Nephron progenitor cell (in vitro differentiated cells): ENCODE measurements at regions not wholly inside any gene's neighbourhood (a gene's known extent, or its start where the extent isn't known, plus 50 kb on each side); places are given as distances from the start of the nearest gene placed in this dataset.

ENCODE experiments used
- DNase-seq: peaks from one replicate; pipeline ENCODE4 v3.0.0; 2021
- H3K27ac Mint-ChIP-seq: 2 replicates; pipeline ENCODE4 v1.8.0; 2021; ENCODE audit warnings: mild to moderate bottlenecking, moderate library complexity, mixed read lengths
- H3K27me3 Mint-ChIP-seq: 2 replicates; pipeline ENCODE4 v1.8.0; 2021; ENCODE audit warnings: mild to moderate bottlenecking, low read depth, mixed read lengths; ENCODE audit not compliant: poor library complexity
- H3K36me3 Mint-ChIP-seq: 2 replicates; pipeline ENCODE4 v1.8.0; 2021; ENCODE audit warnings: low read depth, mixed read lengths
- H3K4me1 Mint-ChIP-seq: 2 replicates; pipeline ENCODE4 v1.8.0; 2021; ENCODE audit warnings: mixed read lengths
- H3K4me3 Mint-ChIP-seq: 2 replicates; pipeline ENCODE4 v1.8.0; 2021; ENCODE audit warnings: mild to moderate bottlenecking, moderate library complexity, mixed read lengths
- H3K9me3 Mint-ChIP-seq: 2 replicates; pipeline ENCODE4 v1.8.0; 2021; ENCODE audit warnings: mild to moderate bottlenecking, moderate library complexity, mixed read lengths
- TF ChIP-seq, protein P1 (sequence below): fragments of 200-600 bp; sonication (generic); IDR thresholded peaks from 2 replicates; pipeline ENCODE4 v1.5.0; 2021; ENCODE audit warnings: antibody characterized with exemption

DNA sequence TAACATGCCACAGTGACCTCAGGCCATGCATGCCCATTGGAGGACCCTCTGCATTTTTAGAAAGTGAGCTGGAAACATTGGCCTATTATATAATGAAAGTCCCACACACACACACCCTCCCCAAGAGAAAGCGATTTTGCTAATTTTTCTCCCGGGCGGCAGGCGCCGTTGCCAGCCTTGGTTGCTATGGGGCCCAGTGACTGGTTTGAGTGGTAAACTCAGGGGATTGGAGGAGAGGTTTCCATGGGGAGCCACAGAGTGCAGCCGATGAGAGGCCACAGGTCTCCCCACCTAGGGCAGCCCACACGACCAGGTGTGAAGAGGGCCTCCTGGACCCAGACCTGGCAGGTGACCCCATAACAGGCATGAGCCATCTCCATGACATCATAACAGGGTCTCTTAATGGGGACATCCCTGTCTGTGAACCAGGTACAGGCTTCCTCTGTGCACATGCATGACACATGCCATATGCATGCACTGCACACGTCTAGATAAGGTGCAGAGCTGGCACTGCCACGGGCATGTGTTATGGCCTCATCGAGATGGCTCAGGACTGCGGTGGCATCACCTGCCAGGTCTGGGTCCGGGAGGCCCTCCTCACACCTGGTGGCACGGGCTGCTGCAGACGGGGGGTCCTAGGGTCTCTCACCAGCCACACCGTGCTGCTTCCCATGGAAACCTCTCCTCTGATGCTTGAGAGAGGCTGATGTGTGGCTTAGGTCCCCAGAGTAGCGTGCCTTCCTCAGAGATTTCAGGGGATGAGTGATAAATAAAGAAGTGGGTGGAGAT is 144.1 kb downstream of the RBFOX3 start:
- H3K36me3 Mint-ChIP-seq = no peaks in the 10 kb centered on the region
- H3K4me3 Mint-ChIP-seq = no peak overlapping the region
- TF ChIP-seq, protein P1, sequence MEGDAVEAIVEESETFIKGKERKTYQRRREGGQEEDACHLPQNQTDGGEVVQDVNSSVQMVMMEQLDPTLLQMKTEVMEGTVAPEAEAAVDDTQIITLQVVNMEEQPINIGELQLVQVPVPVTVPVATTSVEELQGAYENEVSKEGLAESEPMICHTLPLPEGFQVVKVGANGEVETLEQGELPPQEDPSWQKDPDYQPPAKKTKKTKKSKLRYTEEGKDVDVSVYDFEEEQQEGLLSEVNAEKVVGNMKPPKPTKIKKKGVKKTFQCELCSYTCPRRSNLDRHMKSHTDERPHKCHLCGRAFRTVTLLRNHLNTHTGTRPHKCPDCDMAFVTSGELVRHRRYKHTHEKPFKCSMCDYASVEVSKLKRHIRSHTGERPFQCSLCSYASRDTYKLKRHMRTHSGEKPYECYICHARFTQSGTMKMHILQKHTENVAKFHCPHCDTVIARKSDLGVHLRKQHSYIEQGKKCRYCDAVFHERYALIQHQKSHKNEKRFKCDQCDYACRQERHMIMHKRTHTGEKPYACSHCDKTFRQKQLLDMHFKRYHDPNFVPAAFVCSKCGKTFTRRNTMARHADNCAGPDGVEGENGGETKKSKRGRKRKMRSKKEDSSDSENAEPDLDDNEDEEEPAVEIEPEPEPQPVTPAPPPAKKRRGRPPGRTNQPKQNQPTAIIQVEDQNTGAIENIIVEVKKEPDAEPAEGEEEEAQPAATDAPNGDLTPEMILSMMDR = no peak
- H3K9me3 Mint-ChIP-seq = no peaks in the 10 kb centered on the region
- DNase-seq = no peak
- H3K4me1 Mint-ChIP-seq = peaks cover 22% of the 10 kb centered on the region
- peaks cover 36% of the 10 kb centered on the region for H3K27me3 Mint-ChIP-seq
- H3K27ac Mint-ChIP-seq = no peak overlapping the region

DNA sequence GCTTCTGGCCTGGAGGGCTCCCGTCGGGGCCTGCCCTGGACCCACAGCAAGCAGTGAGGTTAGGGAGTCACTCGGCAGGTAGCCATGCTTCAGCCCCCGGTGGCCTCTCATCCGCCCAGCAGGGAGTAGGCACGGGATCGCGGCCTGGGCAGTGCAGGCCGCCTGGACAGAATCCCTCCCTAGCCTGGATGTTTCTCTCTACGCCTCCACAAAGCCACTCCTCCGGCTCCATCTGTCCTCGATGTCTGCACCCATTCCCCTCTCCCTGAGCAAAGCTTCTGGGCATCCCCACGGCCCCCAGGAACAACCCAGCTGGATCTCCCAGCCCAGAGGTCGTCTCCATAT is 145.2 kb downstream of the RBFOX3 start:
- no peak overlapping the region for H3K27ac Mint-ChIP-seq
- H3K4me1 Mint-ChIP-seq = peaks cover 22% of the 10 kb centered on the region
- H3K36me3 Mint-ChIP-seq = no peaks in the 10 kb centered on the region
- DNase-seq = no peak
- H3K4me3 Mint-ChIP-seq = peak overlapping the region; percentile 28
- H3K9me3 Mint-ChIP-seq = no peaks in the 10 kb centered on the region
- TF ChIP-seq, protein P1 = no peak
- peaks cover 28% of the 10 kb centered on the region for H3K27me3 Mint-ChIP-seq

DNA sequence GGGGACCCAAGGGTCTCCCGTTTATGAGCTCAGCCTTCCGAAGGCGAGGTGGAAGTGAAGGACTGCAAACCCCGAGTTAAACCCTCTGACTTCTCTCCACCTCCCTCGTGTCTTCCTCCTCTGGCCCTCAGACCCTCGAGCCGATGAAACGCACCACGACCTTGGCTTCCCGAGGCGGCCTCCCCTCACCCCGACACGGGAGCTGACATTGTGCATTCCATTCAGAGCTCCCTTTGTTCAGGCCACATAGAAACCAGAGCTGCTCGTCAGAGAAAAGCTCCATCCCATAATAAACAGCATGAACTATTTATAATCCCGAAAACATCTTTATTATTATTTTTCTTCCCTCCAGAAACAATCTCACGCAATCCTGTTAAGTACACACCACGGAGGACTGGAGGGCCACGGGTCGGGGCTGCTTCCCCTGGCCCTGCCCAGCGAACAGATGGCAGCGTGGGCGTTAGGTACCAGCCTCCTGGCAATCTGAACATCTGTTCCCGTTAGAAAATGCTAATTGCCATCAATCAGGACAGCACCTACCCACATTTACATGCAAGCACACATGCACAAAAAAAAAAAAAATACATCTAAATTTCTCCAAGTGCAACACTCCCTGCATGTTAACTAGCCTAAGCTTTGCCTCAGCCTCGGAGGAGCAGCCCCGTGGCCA is 145.7 kb downstream of the RBFOX3 start:
- H3K27me3 Mint-ChIP-seq = peaks cover 29% of the 10 kb centered on the region
- TF ChIP-seq, protein P1 = no peak

DNA sequence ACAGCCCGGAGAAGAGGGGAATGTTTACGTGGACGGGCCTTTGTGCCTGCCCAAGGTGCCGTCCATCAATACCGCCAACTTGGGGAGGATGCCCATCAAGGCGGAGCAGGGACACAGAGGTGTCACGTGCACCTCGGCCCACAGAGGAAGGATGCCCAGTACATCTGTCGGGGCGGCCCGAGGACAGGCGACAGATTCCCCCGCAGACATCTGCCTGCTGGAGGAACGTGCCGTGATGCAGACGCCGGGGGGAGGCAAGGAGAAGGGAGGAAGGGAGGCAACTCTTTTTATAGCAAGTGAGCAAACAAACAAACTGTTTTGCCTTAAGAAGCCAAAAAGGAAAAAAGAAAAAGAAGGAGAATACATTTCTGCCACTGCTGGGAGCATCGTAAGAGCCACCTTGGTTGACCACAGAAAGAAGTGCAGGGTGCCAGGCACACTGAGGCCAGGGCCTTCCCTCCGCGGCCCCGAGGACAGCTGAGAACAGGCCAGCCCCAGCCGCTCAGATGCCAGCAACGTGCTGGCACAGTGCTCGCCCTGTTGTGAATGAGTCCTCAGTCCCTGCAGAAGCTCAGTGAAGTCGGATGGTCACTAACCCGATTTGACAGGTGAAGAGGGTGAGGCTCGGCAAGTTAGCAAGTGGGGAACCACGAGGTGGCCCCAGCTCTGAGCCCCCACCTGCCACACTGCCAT is 146.4 kb downstream of the RBFOX3 start:
- H3K36me3 Mint-ChIP-seq = no peaks in the 10 kb centered on the region

More for the DNA sequence above, 145.7 kb downstream of the RBFOX3 start:
- H3K4me1 Mint-ChIP-seq = peaks cover 22% of the 10 kb centered on the region
- H3K9me3 Mint-ChIP-seq = no peaks in the 10 kb centered on the region
- H3K27ac Mint-ChIP-seq = peak overlapping the region; percentile 31
- H3K4me3 Mint-ChIP-seq = no peak overlapping the region
- no peak for DNase-seq
- no peaks in the 10 kb centered on the region for H3K36me3 Mint-ChIP-seq

DNA sequence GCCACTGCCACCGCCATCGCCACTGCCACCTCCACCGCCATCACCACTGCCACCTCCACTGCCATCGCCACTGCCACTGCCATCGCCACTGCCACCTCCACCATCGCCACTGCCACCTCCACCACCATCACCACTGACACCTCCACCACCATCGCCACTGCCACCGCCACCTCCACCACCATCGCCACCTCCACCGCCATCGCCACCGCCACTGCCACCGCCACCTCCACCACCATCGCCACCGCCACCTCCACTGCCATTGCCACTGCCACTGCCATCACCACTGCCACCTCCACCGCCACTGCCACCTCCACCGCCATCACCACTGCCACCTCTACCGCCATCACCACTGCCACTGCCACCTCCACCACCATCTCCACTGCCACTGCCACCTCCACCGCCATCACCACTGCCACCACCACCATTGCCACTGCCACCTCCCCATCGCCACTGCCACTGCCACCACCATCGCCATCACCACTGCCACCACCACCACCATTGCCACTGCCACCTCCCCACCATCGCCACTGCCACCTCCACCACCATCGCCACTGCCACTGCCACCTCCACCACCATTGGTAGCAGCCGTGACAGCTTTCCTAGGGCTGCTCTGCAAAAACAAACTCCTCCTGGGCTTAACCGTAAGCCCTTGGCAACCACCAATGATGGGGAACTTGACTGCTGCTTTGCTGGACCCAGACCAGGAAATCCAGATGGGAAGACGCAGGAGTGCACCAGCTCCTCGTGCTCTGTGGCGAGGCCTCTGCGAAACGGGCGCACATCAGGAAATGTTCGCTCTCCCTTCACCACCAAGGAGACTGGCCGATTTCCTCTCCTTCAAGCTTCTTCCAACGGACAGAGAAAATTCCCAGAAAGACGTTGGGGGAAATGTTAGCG is 147.2 kb downstream of the RBFOX3 start:
- Mint-ChIP-seq H3K27me3 (peaks cover 33% of the 10 kb centered on the region), H3K4me3 (no peak overlapping the region), H3K36me3 (no peaks in the 10 kb centered on the region), H3K4me1 (peaks cover 26% of the 10 kb centered on the region), H3K27ac (no peak overlapping the region), H3K9me3 (no peaks in the 10 kb centered on the region)
- DNase-seq = no peak
- TF ChIP-seq, protein P1 = no peak

More for the DNA sequence above, 146.4 kb downstream of the RBFOX3 start:
- TF ChIP-seq, protein P1 = no peak
- no peak for DNase-seq
- H3K9me3 Mint-ChIP-seq = no peaks in the 10 kb centered on the region
- no peak overlapping the region for H3K4me3 Mint-ChIP-seq
- H3K27me3 Mint-ChIP-seq = peaks cover 31% of the 10 kb centered on the region
- H3K27ac Mint-ChIP-seq = peak overlapping the region; percentile 40
- H3K4me1 Mint-ChIP-seq = peaks cover 22% of the 10 kb centered on the region
